ENCODE measurements at regions not wholly inside any gene's neighbourhood (a gene's known extent, or its start where the extent isn't known, plus 50 kb on each side); places are given as distances from the start of the nearest gene placed in this dataset.
"Not testable (repeated sequence)": the region's sequence is repeated elsewhere in the genome, so short reads cannot be mapped to it uniquely, and the experiment has no call there.

DNA sequence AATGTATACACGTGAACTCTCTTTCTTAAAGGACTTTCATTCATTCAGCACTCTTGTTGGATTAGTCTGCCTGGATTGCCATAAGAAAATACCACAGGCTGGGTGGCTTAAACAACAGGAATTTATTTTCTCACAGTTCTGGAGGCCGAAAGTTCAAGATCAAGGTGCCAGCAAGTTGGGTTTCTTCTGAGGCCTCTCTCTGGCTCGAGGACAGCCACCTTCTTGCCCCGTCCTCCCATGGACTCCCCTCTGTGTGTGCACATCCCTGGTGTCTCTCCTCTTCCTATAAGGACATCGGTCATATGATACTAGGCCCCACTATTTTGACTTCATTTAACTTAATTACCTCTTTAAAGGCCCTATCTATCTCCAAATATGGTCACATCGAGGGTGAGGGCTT is 110.4 kb upstream of the BMPER start:
- ATAC-seq (ENCODE audit: low read depth in 2 of 2) (no peak), DNase-seq (no peak)
- Mint-ChIP-seq H3K9me3 (peaks cover 0 to 7% (median 4%) of the 10 kb centered on the region in 7 donors), H3K36me3 (peaks cover 0 to 5% of the 10 kb centered on the region in 2 donors), H3K27ac (no peak overlapping the region), H3K4me3 (no peak overlapping the region), H3K4me1 (no peaks in the 10 kb centered on the region), H3K27me3 (no peaks in the 10 kb centered on the region)

GRCh38 chr7:33796538-33796937 is 108.8 kb upstream of the BMPER start:
- H3K36me3 Mint-ChIP-seq = peaks cover 0 to 5% of the 10 kb centered on the region in 2 donors
- H3K27ac Mint-ChIP-seq = no peak overlapping the region
- ATAC-seq (ENCODE audit: low read depth in 2 of 2) = no peak
- H3K4me1 Mint-ChIP-seq = no peaks in the 10 kb centered on the region
- DNase-seq = no peak
- H3K27me3 Mint-ChIP-seq = no peaks in the 10 kb centered on the region
- no peak overlapping the region for H3K4me3 Mint-ChIP-seq
- peaks cover 0 to 8% (median 4%) of the 10 kb centered on the region in 7 donors for H3K9me3 Mint-ChIP-seq

DNA sequence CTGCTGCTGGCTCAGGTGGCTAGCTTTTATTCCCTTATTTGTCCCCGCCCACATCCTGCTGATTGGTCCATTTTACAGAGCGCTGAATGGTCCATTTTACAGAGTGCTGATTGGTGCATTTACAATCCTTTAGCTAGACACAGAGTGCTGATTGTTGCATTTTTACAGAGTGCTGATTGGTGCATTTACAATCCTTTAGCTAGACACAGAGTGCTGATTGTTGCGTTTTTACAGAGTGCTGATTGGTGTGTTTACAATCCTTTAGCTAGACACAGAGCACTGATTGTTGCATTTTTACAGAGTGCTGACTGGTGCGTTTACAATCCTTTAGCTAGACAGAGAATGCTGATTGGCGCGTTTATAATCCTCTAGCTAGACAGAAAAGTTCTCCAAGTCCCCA is 107.8 kb upstream of the BMPER start:
- ATAC-seq (ENCODE audit: low read depth in 2 of 2) = not testable (repeated sequence)

GRCh38 chr7:33798686-33799325 is 106.5 kb upstream of the BMPER start:
- Mint-ChIP-seq H3K27ac (peak overlapping the region in 1 of 6 donors; percentile 77), H3K4me3 (no peak overlapping the region), H3K27me3 (no peaks in the 10 kb centered on the region), H3K9me3 (peaks cover 0 to 8% (median 4%) of the 10 kb centered on the region in 7 donors), H3K36me3 (peaks cover 0 to 5% of the 10 kb centered on the region in 2 donors), H3K4me1 (no peaks in the 10 kb centered on the region)
- no peak for ATAC-seq (ENCODE audit: low read depth in 2 of 2)
- DNase-seq = no peak

More for the DNA sequence above, 107.8 kb upstream of the BMPER start:
- not testable (repeated sequence) for DNase-seq, H3K36me3 Mint-ChIP-seq, H3K9me3 Mint-ChIP-seq, H3K4me3 Mint-ChIP-seq, H3K4me1 Mint-ChIP-seq, H3K27me3 Mint-ChIP-seq, H3K27ac Mint-ChIP-seq

- no peak for ATAC-seq (ENCODE audit: low read depth in 2 of 2)
- no peaks in the 10 kb centered on the region for H3K27me3 Mint-ChIP-seq
- H3K9me3 Mint-ChIP-seq = peaks cover 0 to 8% (median 4%) of the 10 kb centered on the region in 7 donors
- DNase-seq = no peak
- no peaks in the 10 kb centered on the region for H3K4me1 Mint-ChIP-seq
- H3K27ac Mint-ChIP-seq = no peak overlapping the region
- peaks cover 0 to 5% of the 10 kb centered on the region in 2 donors for H3K36me3 Mint-ChIP-seq
- H3K4me3 Mint-ChIP-seq = no peak overlapping the region
Observed at GRCh38 chr7:33799766-33800165, 105.6 kb upstream of the BMPER start.

DNA sequence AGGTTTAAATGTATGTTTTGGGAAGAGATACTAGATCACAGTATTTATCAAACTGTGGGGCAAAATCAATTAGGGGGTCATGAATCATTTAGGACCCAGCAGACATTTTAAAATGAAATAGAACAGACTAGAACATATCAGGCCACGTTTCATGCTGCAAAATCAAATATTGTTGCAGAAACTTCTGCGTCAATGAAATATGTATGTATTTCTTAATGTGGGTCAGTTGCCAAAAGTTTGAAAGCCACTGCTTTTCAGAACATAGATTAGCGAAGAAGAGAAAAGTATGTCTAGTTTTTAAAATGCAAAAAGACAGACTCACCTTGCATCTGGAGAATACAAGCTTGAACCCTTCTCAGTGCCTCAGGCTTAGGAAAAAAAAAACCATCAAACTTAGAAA is 102.7 kb upstream of the BMPER start:
- H3K4me3 Mint-ChIP-seq = no peak overlapping the region
- H3K4me1 Mint-ChIP-seq = no peaks in the 10 kb centered on the region
- H3K9me3 Mint-ChIP-seq = peaks cover 0 to 7% (median 3%) of the 10 kb centered on the region in 7 donors
- no peak for DNase-seq
- no peaks in the 10 kb centered on the region for H3K36me3 Mint-ChIP-seq
- H3K27ac Mint-ChIP-seq = no peak overlapping the region
- no peak for ATAC-seq (ENCODE audit: low read depth in 2 of 2)
- no peaks in the 10 kb centered on the region for H3K27me3 Mint-ChIP-seq

- no peak for DNase-seq
- no peaks in the 10 kb centered on the region for H3K4me1 Mint-ChIP-seq
- no peak overlapping the region for H3K4me3 Mint-ChIP-seq
- peak overlapping the region in 1 of 6 donors; percentile 22 for H3K27ac Mint-ChIP-seq
- ATAC-seq (ENCODE audit: low read depth in 2 of 2) = no peak
- H3K27me3 Mint-ChIP-seq = no peaks in the 10 kb centered on the region
- peaks cover 0 to 4% (median 2%) of the 10 kb centered on the region in 7 donors for H3K9me3 Mint-ChIP-seq
- H3K36me3 Mint-ChIP-seq = no peaks in the 10 kb centered on the region
Observed at GRCh38 chr7:33804140-33804660, 101.1 kb upstream of the BMPER start.

DNA sequence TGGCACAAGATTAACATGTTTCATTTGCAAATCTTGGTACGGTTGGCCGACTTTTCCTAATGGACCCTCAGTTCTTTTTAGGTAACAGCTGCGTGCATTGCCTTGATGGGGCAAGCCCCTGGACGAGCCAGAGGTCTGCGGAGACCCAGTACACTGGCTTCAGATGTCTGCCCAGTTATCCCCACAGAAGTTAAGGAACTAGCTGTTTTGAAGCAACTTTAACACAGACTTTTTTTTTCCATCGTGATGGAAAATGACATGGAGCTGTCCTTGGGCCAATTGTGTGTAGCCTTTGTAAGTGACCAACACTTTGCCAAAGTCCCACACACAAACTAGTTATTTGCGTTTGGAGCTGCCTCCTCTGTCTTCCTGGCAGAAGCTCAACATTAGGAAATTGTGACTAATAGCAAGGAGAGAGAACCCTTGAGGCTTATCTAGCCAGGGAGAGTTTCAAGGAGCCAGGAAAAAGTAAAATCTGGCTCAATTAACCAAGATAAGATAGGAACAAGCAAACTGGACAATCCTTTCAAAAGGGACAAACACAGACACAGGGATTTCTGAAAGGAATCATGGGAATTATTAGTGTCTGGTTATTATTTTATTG is 99.6 kb upstream of the BMPER start:
- ATAC-seq (ENCODE audit: low read depth in 2 of 2) = no peak

DNA sequence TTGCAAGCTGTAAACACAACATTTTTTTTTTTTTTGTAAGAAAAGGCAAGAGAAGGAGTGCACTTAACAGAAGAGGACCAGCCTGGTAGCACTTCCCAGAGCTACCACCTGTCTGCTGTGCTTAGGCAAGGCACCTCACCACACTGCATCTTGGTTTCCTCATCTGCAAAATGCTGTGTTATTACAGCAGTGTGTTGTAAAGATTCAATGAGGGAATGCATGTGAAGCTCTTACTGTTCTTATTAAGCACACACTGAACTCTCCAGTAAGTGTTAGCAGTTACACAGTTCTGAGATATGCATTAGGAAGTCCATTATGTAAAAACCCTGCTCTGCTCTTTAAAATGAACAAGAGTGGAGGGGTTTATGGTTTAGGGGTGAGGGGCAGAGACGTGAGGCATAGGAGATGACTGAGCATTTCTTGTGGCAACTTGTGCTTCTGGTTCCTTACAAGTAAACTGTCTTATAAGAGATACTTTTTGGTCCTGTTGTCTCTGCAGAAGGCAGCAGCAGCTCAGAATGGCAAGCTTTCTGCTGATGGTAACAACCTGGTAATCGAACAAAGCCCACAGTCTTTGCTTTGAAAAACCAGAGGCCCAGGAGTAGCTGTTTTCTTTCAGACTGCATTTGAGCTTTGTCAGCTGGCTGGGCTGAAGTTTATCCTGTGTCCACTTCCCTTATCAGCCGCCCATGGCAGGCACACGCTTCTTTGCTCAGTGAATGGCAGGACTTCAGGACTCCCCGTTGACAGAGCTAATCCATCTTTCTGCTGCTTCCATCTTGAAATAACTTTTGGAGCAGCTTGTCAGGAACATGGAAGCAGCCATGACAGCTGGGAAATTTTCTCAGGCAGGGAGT is 98.8 kb upstream of the BMPER start:
- Mint-ChIP-seq H3K9me3 (peaks cover 0 to 2% (median 0%) of the 10 kb centered on the region in 7 donors), H3K4me1 (no peaks in the 10 kb centered on the region), H3K27me3 (no peaks in the 10 kb centered on the region), H3K36me3 (no peaks in the 10 kb centered on the region), H3K27ac (no peak overlapping the region), H3K4me3 (no peak overlapping the region)
- ATAC-seq (ENCODE audit: low read depth in 2 of 2) (no peak), DNase-seq (no peak)

More for the DNA sequence above, 99.6 kb upstream of the BMPER start:
- Mint-ChIP-seq H3K27me3 (no peaks in the 10 kb centered on the region), H3K9me3 (peaks cover 0 to 4% (median 0%) of the 10 kb centered on the region in 7 donors), H3K27ac (no peak overlapping the region), H3K36me3 (no peaks in the 10 kb centered on the region), H3K4me3 (no peak overlapping the region), H3K4me1 (no peaks in the 10 kb centered on the region)
- DNase-seq = no peak

GRCh38 chr7:33807155-33807530 is 98.2 kb upstream of the BMPER start:
- no peak for ATAC-seq (ENCODE audit: low read depth in 2 of 2)
- Mint-ChIP-seq H3K9me3 (peaks cover 0 to 2% (median 0%) of the 10 kb centered on the region in 7 donors), H3K27ac (peak overlapping the region in 1 of 6 donors; percentile 38), H3K27me3 (no peaks in the 10 kb centered on the region), H3K4me1 (no peaks in the 10 kb centered on the region), H3K36me3 (no peaks in the 10 kb centered on the region), H3K4me3 (no peak overlapping the region)
- no peak for DNase-seq

- ATAC-seq (ENCODE audit: low read depth in 2 of 2) (no peak), DNase-seq (no peak)
- Mint-ChIP-seq H3K27ac (no peak overlapping the region), H3K27me3 (no peaks in the 10 kb centered on the region), H3K4me1 (no peaks in the 10 kb centered on the region), H3K4me3 (no peak overlapping the region), H3K36me3 (no peaks in the 10 kb centered on the region), H3K9me3 (peaks cover 0 to 6% (median 2%) of the 10 kb centered on the region in 7 donors)
Observed at GRCh38 chr7:33807779-33808482, 97.4 kb upstream of the BMPER start.

- ATAC-seq (ENCODE audit: low read depth in 2 of 2) (no peak), DNase-seq (no peak)
- no peaks in the 10 kb centered on the region for H3K27me3 Mint-ChIP-seq
- peaks cover 0 to 6% (median 2%) of the 10 kb centered on the region in 7 donors for H3K9me3 Mint-ChIP-seq
- H3K4me1 Mint-ChIP-seq = no peaks in the 10 kb centered on the region
- H3K27ac Mint-ChIP-seq = no peak overlapping the region
- H3K36me3 Mint-ChIP-seq = no peaks in the 10 kb centered on the region
- no peak overlapping the region for H3K4me3 Mint-ChIP-seq
Observed at GRCh38 chr7:33809228-33809627, 96.1 kb upstream of the BMPER start.

DNA sequence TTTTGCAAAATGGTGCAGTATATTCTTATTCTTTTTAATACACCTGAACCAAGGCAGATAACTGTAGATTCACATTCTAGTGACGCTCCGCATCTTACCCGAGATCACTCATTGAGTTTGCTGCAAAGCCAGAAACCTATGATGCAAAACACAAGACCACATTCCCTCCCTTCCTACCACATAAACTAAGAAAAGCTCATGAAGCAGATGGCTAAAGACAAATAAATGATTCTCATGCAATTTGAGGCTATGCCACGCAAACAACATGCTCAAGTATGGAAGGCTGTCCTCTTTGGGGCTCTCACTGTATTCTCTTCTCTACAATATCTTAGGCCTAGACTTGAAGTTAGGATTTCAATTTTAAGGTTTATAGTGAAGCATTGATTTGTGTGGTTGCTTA is 95.0 kb upstream of the BMPER start:
- H3K4me1 Mint-ChIP-seq = no peaks in the 10 kb centered on the region
- H3K27me3 Mint-ChIP-seq = peaks cover 0 to 8% (median 0%) of the 10 kb centered on the region in 3 donors
- no peak overlapping the region for H3K27ac Mint-ChIP-seq
- no peaks in the 10 kb centered on the region for H3K36me3 Mint-ChIP-seq
- H3K4me3 Mint-ChIP-seq = no peak overlapping the region
- DNase-seq (no peak), ATAC-seq (ENCODE audit: low read depth in 2 of 2) (no peak)
- peaks cover 0 to 6% (median 2%) of the 10 kb centered on the region in 7 donors for H3K9me3 Mint-ChIP-seq

Measured in naive B cell (primary cell).